Ovary (tissue), 7 donors: ENCODE measurements at regions not wholly inside any gene's neighbourhood (a gene's known extent, or its start where the extent isn't known, plus 50 kb on each side); places are given as distances from the start of the nearest gene placed in this dataset.

Source experiments
- DNase-seq, 5 donors: peaks; one replicate each; pipeline ENCODE4 v3.0.0-alpha.2; 2019 to 2020
- H3K27ac ChIP-seq, 2 donors: fragments of 200-600 bp; one replicate each; pipeline versions ENCODE4 v1.5.1 to v1.8.0; 2019 to 2022
- H3K27me3 ChIP-seq: fragments of 200-600 bp; one replicate; pipeline ENCODE4 v1.8.0; 2022
- H3K36me3 ChIP-seq: fragments of 200-600 bp; sonication (generic); one replicate; pipeline ENCODE4 v1.5.1; 2019
- H3K4me1 ChIP-seq: one replicate; pipeline ENCODE4 v1.8.1; 2013; ENCODE audit warnings: mild to moderate bottlenecking, moderate library complexity; ENCODE audit not compliant: insufficient read depth
- H3K4me3 ChIP-seq: fragments of 200-600 bp; sonication (generic); one replicate; pipeline ENCODE4 v1.5.1; 2017
- H3K9me3 ChIP-seq, 2 donors: fragments of 200-600 bp in 1 of 2; sonication (generic) in 1 of 2; one replicate each; pipeline versions ENCODE4 v1.5.1 to v1.8.1; 2013 to 2019; ENCODE audit warnings: mild to moderate bottlenecking in 1 of 2, moderate library complexity in 1 of 2
- EP300 ChIP-seq: sonication (generic); formaldehyde crosslinking; IDR thresholded peaks from one replicate; pipeline ENCODE4 v1.6.1; 2017; ENCODE audit warnings: antibody characterized with exemption
- POLR2A ChIP-seq: fragments of 450-650 bp; IDR thresholded peaks from one replicate; pipeline ENCODE4 v1.6.1; 2017; ENCODE audit warnings: antibody characterized with exemption, mild to moderate bottlenecking, moderate library complexity
- WGBS, 3 donors: extraction: QIAGEN DNeasy Blood & Tissue Kit in 1 of 3; methylation state at CpG; one replicate each; pipeline versions ENCODE4 v1.1.5 to v1.1.7; 2013 to 2017; 5-methylcytosine and 5-hydroxymethylcytosine counted together
- intact Hi-C, 4 donors: fragments of 100-400 bp; cut with DNase I; formaldehyde crosslinking; loops; one replicate each; pipeline versions ENCODE4 v1.11.0 to v1.15.1; 2022 to 2023
- TF ChIP-seq, protein P1 (sequence below), 3 donors: fragments of 450-650 bp in 2 of 3; fragments of 200-600 bp in 1 of 3; IDR thresholded peaks; one replicate each; pipeline versions ENCODE4 v1.5.1 to v1.8.0; 2016 to 2022; ENCODE audit warnings: antibody characterized with exemption in 3 of 3, mild to moderate bottlenecking in 1 of 3
- donor health status: DM: no; HTN: no; CAD: no; lungs with moderate emphysema.
- donor health status: DM: no; HTN: no; CAD: no.
- donor health status: Bipolar disorder and iron deficiency.
- donor health status: DM: no; HTN: no; CAD: no.
- donor health status: DM: yes; HTN: yes; CAD: no.

DNA sequence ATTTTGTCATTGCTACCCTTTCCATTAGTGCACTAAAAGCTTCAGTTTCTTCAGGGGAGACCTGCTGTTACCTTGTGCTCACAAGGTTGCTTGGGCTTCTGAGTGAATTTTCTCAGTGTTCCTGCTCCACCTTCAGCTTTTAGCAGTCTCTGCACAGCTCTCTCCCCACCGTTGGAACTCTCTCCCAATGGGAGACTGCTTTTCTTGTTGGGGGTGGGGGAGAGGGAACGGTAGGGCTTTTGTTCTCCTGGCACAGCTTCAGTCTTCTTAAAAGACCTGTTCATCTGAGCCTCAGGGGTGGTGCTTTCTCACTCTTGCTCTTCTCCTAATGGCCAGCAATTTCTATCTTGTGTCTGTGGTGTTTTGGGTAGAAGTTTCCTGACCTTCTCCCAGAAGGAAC lies 915.7 kb downstream of the EFNA5 start:
- no peak for DNase-seq
- Histone ChIP-seq H3K9me3 (no peaks in the 10 kb centered on the region), H3K27me3 (no peaks in the 10 kb centered on the region), H3K27ac (no peak overlapping the region), H3K36me3 (no peaks in the 10 kb centered on the region), H3K4me3 (no peak overlapping the region), H3K4me1 (no peaks in the 10 kb centered on the region)
- intact Hi-C loops = no loop called here
- TF ChIP-seq POLR2A (no peak), EP300 (no peak)
- TF ChIP-seq, protein P1, sequence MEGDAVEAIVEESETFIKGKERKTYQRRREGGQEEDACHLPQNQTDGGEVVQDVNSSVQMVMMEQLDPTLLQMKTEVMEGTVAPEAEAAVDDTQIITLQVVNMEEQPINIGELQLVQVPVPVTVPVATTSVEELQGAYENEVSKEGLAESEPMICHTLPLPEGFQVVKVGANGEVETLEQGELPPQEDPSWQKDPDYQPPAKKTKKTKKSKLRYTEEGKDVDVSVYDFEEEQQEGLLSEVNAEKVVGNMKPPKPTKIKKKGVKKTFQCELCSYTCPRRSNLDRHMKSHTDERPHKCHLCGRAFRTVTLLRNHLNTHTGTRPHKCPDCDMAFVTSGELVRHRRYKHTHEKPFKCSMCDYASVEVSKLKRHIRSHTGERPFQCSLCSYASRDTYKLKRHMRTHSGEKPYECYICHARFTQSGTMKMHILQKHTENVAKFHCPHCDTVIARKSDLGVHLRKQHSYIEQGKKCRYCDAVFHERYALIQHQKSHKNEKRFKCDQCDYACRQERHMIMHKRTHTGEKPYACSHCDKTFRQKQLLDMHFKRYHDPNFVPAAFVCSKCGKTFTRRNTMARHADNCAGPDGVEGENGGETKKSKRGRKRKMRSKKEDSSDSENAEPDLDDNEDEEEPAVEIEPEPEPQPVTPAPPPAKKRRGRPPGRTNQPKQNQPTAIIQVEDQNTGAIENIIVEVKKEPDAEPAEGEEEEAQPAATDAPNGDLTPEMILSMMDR (IDR thresholded peaks at IDR 0.05) = no peak
- WGBS, 3 donors = 20 to 36% (median 26%) methylated on average over 2 of the region's 2 CpGs

GRCh38 chr5:106749826-106750225 lies 920.9 kb downstream of the EFNA5 start:
- intact Hi-C loops = no loop called here
- H3K9me3 ChIP-seq = no peaks in the 10 kb centered on the region
- H3K27ac ChIP-seq = no peak overlapping the region
- DNase-seq = no peak
- H3K27me3 ChIP-seq = no peaks in the 10 kb centered on the region
- H3K4me1 ChIP-seq = no peaks in the 10 kb centered on the region
- TF ChIP-seq, protein P1 (IDR thresholded peaks at IDR 0.05) = no peak
- TF ChIP-seq EP300 (no peak), POLR2A (no peak)
- H3K4me3 ChIP-seq = no peak overlapping the region
- no peaks in the 10 kb centered on the region for H3K36me3 ChIP-seq

DNA sequence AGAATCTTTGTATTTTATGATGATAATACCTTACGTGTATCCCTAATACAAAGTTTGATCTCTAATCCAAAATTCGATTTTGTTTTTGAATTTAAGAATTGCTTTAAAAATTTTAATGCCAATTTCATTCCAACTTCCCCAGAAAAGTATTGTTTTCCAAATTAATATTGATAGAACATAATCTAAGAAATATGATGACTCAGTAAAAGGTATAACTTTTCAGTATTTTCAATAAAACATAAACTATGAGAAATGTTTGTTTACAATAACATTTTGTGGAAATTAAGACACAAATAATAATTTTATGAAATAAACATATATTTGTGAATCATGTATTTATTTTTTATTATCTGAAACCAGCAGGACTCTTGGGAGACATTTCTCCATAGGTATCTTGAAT lies 931.6 kb downstream of the EFNA5 start:
- no peaks in the 10 kb centered on the region for H3K4me1 ChIP-seq
- WGBS, 3 donors = 81 to 86% (median 86%) methylated on average over 2 of the region's 2 CpGs

GRCh38 chr5:106737111-106737510 lies 933.6 kb downstream of the EFNA5 start:
- no peak overlapping the region for H3K27ac ChIP-seq
- H3K4me3 ChIP-seq = no peak overlapping the region
- intact Hi-C loops = no loop called here
- no peak for DNase-seq
- H3K36me3 ChIP-seq = no peaks in the 10 kb centered on the region
- no peaks in the 10 kb centered on the region for H3K27me3 ChIP-seq
- 26 to 47% (median 32%) methylated on average over 1 of the region's 1 CpG for WGBS, 3 donors
- H3K9me3 ChIP-seq = no peaks in the 10 kb centered on the region
- TF ChIP-seq POLR2A (no peak), EP300 (no peak)
- TF ChIP-seq, protein P1 (IDR thresholded peaks at IDR 0.05) = no peak
- no peaks in the 10 kb centered on the region for H3K4me1 ChIP-seq

More for the DNA sequence above, 931.6 kb downstream of the EFNA5 start:
- Histone ChIP-seq H3K27me3 (no peaks in the 10 kb centered on the region), H3K9me3 (no peaks in the 10 kb centered on the region), H3K4me3 (no peak overlapping the region), H3K36me3 (no peaks in the 10 kb centered on the region), H3K27ac (no peak overlapping the region)
- no peak for DNase-seq
- intact Hi-C loops = no loop called here
- TF ChIP-seq EP300 (no peak), POLR2A (no peak)
- TF ChIP-seq, protein P1 (IDR thresholded peaks at IDR 0.05) = no peak

- Histone ChIP-seq H3K9me3 (no peaks in the 10 kb centered on the region), H3K4me1 (no peaks in the 10 kb centered on the region), H3K4me3 (no peak overlapping the region), H3K36me3 (no peaks in the 10 kb centered on the region), H3K27me3 (no peaks in the 10 kb centered on the region), H3K27ac (no peak overlapping the region)
- TF ChIP-seq POLR2A = no peak
- TF ChIP-seq, protein P1 (IDR thresholded peaks at IDR 0.05) = no peak
- no peak for TF ChIP-seq EP300
- intact Hi-C loops = no loop called here
- no peak for DNase-seq
Observed at GRCh38 chr5:106732624-106733023, 938.1 kb downstream of the EFNA5 start.
